ENCODE measurements at regions not wholly inside any gene's neighbourhood (a gene's known extent, or its start where the extent isn't known, plus 50 kb on each side); places are given as distances from the start of the nearest gene placed in this dataset.

DNA sequence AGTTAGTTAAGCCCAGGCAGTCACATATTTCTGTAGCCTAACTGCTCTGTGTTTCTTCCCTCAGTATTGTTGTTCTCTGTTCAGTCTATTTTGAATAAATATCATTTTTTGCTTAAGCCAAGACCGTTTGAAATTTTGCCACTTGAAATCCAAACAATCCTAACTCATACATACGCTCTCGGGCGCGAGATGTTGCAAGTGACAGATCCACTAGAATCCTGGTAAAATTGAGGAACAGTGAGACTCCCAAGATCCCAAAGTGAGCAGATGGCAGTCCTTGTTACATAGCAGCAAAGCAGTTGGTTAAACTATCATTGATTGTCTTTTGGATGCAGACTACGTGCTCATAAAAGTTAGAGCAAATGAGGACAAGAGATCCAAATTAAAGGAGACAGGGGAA lies 625.4 kb downstream of the TBL1XR1 start:
- TF ChIP-seq CTCF (optimal IDR thresholded peaks at IDR 0.05 in 1 of 3, IDR thresholded peaks at IDR 0.05 in 1 of 3, conservative IDR thresholded peaks at IDR 0.05 in 1 of 3; ENCODE audit: extremely low read depth in 1 of 3, insufficient read depth in 2 of 3, low read length in 3 of 3): no peak
- no peak for TF ChIP-seq EZH2 (IDR thresholded peaks at IDR 0.05; ENCODE audit: low read length)
